H1 (cell line): ENCODE measurements at regions not wholly inside any gene's neighbourhood (a gene's known extent, or its start where the extent isn't known, plus 50 kb on each side); places are given as distances from the start of the nearest gene placed in this dataset. TPM values are rescaled to one million over a fixed set of nuclear protein-coding genes. Genes with fewer than 3 reads are reported as not detected.

Experiments used
- BCL11A ChIP-seq, 2 experiments: IDR thresholded peaks; one replicate each; pipeline ENCODE4 v1.6.1; 2011; ENCODE audit warnings: low read depth in 2 of 2, low read length in 2 of 2, mild to moderate bottlenecking in 2 of 2
- CHD1 ChIP-seq: IDR thresholded peaks from 2 replicates; pipeline ENCODE4 v1.6.1; 2012; ENCODE audit warnings: low read depth, low read length, improper control_type of control experiment
- MAX ChIP-seq: IDR thresholded peaks from 2 replicates; pipeline ENCODE4 v1.6.1; 2012; ENCODE audit warnings: inconsistent platforms
- microRNA-seq, 2 experiments: library from miRNA; unstranded; fragments of <30 nt; microRNA quantifications; one replicate each; pipeline versions ENCODE4 to v1.2.0, GENCODE V29; 2016 to 2020; ENCODE audit warnings: borderline microRNAs expressed in 2 of 2, borderline number of aligned reads in 2 of 2, borderline replicate concordance in 1 of 2
- small RNA-seq: library from polyadenylated mRNA; stranded (forward); fragments of <200 nt; extraction: miRNeasy Mini kit (QIAGEN cat#:217004); gene quantifications from one replicate; pipeline ENCODE3, GENCODE V24; 2013; ENCODE audit not compliant: insufficient read depth
- TF ChIP-seq, protein P1 (sequence below): IDR thresholded peaks from 2 replicates; pipeline ENCODE4 v1.6.1; 2011; ENCODE audit warnings: low read depth, mild to moderate bottlenecking, low read length; ENCODE audit not compliant: insufficient read depth
- TF ChIP-seq, protein P2 (sequence below): IDR thresholded peaks from 2 replicates; pipeline ENCODE4 v1.6.1; 2012; ENCODE audit warnings: low read length, inconsistent platforms

- no peak for TF ChIP-seq MAX
- TF ChIP-seq CHD1, result no peak
- TF ChIP-seq, protein P1, sequence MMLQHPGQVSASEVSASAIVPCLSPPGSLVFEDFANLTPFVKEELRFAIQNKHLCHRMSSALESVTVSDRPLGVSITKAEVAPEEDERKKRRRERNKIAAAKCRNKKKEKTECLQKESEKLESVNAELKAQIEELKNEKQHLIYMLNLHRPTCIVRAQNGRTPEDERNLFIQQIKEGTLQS, result no peak
- no peak for TF ChIP-seq BCL11A (IDR thresholded peaks at IDR 0.05; ENCODE audit: low read depth in 2 of 2, low read length in 2 of 2)
- TF ChIP-seq, protein P2, sequence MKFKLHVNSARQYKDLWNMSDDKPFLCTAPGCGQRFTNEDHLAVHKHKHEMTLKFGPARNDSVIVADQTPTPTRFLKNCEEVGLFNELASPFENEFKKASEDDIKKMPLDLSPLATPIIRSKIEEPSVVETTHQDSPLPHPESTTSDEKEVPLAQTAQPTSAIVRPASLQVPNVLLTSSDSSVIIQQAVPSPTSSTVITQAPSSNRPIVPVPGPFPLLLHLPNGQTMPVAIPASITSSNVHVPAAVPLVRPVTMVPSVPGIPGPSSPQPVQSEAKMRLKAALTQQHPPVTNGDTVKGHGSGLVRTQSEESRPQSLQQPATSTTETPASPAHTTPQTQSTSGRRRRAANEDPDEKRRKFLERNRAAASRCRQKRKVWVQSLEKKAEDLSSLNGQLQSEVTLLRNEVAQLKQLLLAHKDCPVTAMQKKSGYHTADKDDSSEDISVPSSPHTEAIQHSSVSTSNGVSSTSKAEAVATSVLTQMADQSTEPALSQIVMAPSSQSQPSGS, result no peak
Observed at GRCh38 chr6:139423971-139424667, 49.7 kb upstream of the CITED2 start (continued).

Small RNA genes lying in the stretch of these regions (microRNA-seq; reads per million reads assigned to microRNA genes)
- gene MIR3668 (0 reads per million in 2 experiments), gene MIR4465 (0 reads per million in 2 experiments)

Small RNA genes lying in the stretch of these regions (small RNA-seq; reads per million reads assigned to genes)
- gene AL357080.1 (not detected), gene MIR3668 (not detected), gene MIR4465 (not detected), gene RN7SKP106 (not detected), gene RNA5SP220 (not detected)
